ENCODE measurements at regions not wholly inside any gene's neighbourhood (a gene's known extent, or its start where the extent isn't known, plus 50 kb on each side); places are given as distances from the start of the nearest gene placed in this dataset.

- Histone ChIP-seq H3K9me3 (ENCODE audit: insufficient read depth in 2 of 2, low read depth in 1 of 2, low read length in 1 of 2) (no peaks in the 10 kb centered on the region), H4K91ac (replicated peaks; ENCODE audit: insufficient read length, low read length) (no peak overlapping the region), H2BK120ac (replicated peaks; ENCODE audit: low read depth, low read length) (no peak overlapping the region), H4K20me1 (replicated peaks in 1 of 2; ENCODE audit: control insufficient read depth in 1 of 2, insufficient read depth in 2 of 2, low read length in 2 of 2) (no peaks in the 10 kb centered on the region), H2BK12ac (ENCODE audit: low read depth, low read length) (no peak overlapping the region), H4K8ac (ENCODE audit: extremely low read depth, insufficient read depth, low read length) (no peak overlapping the region), H3K23me2 (ENCODE audit: low read depth, low read length) (no peaks in the 10 kb centered on the region), H2BK5ac (ENCODE audit: low read depth, low read length) (no peak overlapping the region), H2AFZ (ENCODE audit: low read length) (no peak overlapping the region), H3K27ac (ENCODE audit: low read depth, low read length) (no peak overlapping the region), H3K79me2 (ENCODE audit: control insufficient read depth in 1 of 2, insufficient read depth in 2 of 2, low read length in 2 of 2) (no peaks in the 10 kb centered on the region), H3K79me1 (ENCODE audit: low read depth, low read length) (no peaks in the 10 kb centered on the region), H4K5ac (ENCODE audit: insufficient read length, low read depth, low read length) (no peak overlapping the region), H2BK20ac (ENCODE audit: low read length) (no peak overlapping the region), H2BK15ac (ENCODE audit: low read length) (no peak overlapping the region), H3K18ac (ENCODE audit: extremely low read depth, low read length) (no peak overlapping the region), H3K36me3 (ENCODE audit: control insufficient read depth in 2 of 4, insufficient read depth in 4 of 4, low read length in 3 of 4) (no peaks in the 10 kb centered on the region), H3K23ac (ENCODE audit: insufficient read length) (no peak overlapping the region), H3K9ac (replicated peaks in 1 of 4; ENCODE audit: extremely low read depth in 1 of 4, low read depth in 3 of 4, low read length in 3 of 4) (no peak overlapping the region), H3K27me3 (replicated peaks in 1 of 4; ENCODE audit: control insufficient read depth in 3 of 4, extremely low read depth in 1 of 4, insufficient read depth in 3 of 4, low read length in 3 of 4) (no peaks in the 10 kb centered on the region), H3K56ac (replicated peaks; ENCODE audit: insufficient read length, low read depth, low read length) (no peak overlapping the region), H3K4ac (replicated peaks; ENCODE audit: insufficient read length, low read depth, low read length) (no peak overlapping the region), H2AK5ac (ENCODE audit: low read depth, low read length) (no peak overlapping the region), H3K14ac (ENCODE audit: insufficient read length) (no peak overlapping the region), H3K4me3 (ENCODE audit: extremely low read depth in 1 of 4, insufficient read depth in 2 of 4, low read depth in 3 of 4, low read length in 4 of 4) (no peak overlapping the region), H3K4me2 (ENCODE audit: insufficient read depth in 1 of 2, low read depth in 2 of 2, low read length in 2 of 2) (no peak overlapping the region), H3K4me1 (replicated peaks in 1 of 4; ENCODE audit: control insufficient read depth in 3 of 4, insufficient read depth in 4 of 4, low read length in 3 of 4) (no peaks in the 10 kb centered on the region)
- DNase-seq (ENCODE audit: low read depth in 1 of 2, low spot score in 2 of 2) (no peak), FAIRE-seq (no peak)
- 89% methylated on average over 3 of the region's 3 CpGs; no CpG with 5 or more reads in 1 of the 2 experiments for WGBS, 2 experiments (ENCODE audit: extremely low coverage in 1 of 2, insufficient coverage in 1 of 2, insufficient read length in 1 of 2, insufficient replicate concordance in 2 of 2, low coverage in 1 of 2, low lambda C conversion rate in 2 of 2, missing lambda C conversion rate in 1 of 2)
- TF ChIP-seq FOSL1 (IDR thresholded peaks at IDR 0.05; ENCODE audit: insufficient read depth, low read depth, low read length) (no peak), SIRT6 (IDR thresholded peaks at IDR 0.05; ENCODE audit: low read length) (no peak), USF2 (IDR thresholded peaks at IDR 0.05; ENCODE audit: low read length) (no peak), MAFK (IDR thresholded peaks at IDR 0.05; ENCODE audit: low read depth, low read length) (no peak)
- CTCF ChIA-PET (ENCODE audit: partially characterized antibody), result interaction anchor here (0.5 kb wide), 1 partner anchor 145 kb away, joined by 3 read pairs; no protein-coding TSS in a partner anchor
- POLR2A ChIA-PET (ENCODE audit: partially characterized antibody), result no interaction called here
Observed at GRCh38 chr5:53738105-53738504, 177.7 kb downstream of the NDUFS4 start.
